PC-9 (cell line): ENCODE measurements at regions not wholly inside any gene's neighbourhood (a gene's known extent, or its start where the extent isn't known, plus 50 kb on each side); places are given as distances from the start of the nearest gene placed in this dataset.
"Not testable (repeated sequence)": the region's sequence is repeated elsewhere in the genome, so short reads cannot be mapped to it uniquely, and the experiment has no call there.

ENCODE experiments used
- EZH2 ChIP-seq: fragments of 200-600 bp; sonication (generic); IDR thresholded peaks from 2 replicates; pipeline ENCODE4 v1.8.0; 2017; ENCODE audit warnings: antibody characterized with exemption, low read depth
- TF ChIP-seq, protein P1 (sequence below): fragments of 200-600 bp; sonication (generic); conservative IDR thresholded peaks from 2 replicates; pipeline ENCODE4 v1.6.1; 2017; ENCODE audit warnings: mixed run types, antibody characterized with exemption, mild to moderate bottlenecking, moderate library complexity

DNA sequence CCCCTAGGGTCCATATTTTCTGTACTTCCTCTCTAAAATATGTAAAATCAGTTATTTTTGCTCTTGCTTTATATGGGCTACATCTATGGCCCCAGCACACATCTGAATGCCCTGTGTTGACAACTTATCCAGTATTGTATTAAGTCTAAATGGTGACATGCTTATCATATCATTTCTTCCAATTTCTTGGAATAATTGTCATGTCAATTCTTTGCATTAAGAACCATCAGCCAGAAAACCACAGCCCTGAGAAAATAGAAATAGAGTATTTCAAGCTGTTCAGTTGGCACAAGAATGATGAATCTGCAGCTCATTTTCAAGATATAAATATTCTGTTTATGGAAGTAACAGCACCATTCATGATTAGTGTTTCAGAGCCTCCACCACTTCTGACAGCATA lies 421.8 kb downstream of the RPIA start:
- TF ChIP-seq, protein P1, sequence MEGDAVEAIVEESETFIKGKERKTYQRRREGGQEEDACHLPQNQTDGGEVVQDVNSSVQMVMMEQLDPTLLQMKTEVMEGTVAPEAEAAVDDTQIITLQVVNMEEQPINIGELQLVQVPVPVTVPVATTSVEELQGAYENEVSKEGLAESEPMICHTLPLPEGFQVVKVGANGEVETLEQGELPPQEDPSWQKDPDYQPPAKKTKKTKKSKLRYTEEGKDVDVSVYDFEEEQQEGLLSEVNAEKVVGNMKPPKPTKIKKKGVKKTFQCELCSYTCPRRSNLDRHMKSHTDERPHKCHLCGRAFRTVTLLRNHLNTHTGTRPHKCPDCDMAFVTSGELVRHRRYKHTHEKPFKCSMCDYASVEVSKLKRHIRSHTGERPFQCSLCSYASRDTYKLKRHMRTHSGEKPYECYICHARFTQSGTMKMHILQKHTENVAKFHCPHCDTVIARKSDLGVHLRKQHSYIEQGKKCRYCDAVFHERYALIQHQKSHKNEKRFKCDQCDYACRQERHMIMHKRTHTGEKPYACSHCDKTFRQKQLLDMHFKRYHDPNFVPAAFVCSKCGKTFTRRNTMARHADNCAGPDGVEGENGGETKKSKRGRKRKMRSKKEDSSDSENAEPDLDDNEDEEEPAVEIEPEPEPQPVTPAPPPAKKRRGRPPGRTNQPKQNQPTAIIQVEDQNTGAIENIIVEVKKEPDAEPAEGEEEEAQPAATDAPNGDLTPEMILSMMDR, result not testable (repeated sequence)
- TF ChIP-seq EZH2, result not testable (repeated sequence)
